ENCODE measurements at regions not wholly inside any gene's neighbourhood (a gene's known extent, or its start where the extent isn't known, plus 50 kb on each side); places are given as distances from the start of the nearest gene placed in this dataset.
"Not testable (repeated sequence)": the region's sequence is repeated elsewhere in the genome, so short reads cannot be mapped to it uniquely, and the experiment has no call there.

DNA sequence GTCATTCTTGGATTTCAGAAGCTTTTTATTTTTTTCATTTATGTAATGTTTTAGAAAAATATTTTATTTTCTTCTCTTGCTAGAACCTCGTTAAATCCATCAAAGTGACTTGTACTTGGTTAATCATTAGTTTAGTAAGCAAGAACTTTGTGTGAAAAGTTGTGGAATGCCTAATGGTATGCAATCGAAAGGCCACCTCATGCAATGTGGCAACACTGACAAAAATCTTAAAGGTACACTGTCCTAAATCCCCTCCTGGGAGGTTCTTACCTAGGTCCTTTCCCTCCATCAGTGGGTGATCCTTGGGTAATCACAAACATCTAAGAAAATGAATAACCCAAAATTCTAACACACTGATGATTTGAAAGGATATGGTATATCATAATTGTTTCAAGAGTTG lies 304.2 kb downstream of the DNAH5 start:
- DNase-seq, result no peak

DNA sequence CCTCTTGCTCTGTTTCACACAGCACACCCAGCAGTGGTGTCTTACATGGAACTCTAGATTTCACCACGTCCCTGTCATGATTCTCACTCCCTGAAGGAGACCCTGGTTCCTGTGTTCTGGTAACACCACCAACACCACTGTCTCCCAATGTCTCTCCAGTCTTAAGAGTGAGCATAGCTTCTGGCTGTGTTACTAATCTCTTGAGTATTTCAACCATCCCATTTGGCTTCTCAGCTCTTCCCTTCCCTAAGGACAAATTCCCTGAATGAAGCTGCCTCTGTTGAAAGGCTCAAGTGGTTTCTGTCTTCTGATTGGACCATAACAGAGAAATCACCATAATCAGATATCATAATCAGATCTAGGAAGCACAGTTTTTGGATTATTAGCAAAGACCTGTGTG lies 311.8 kb downstream of the DNAH5 start:
- no peak for DNase-seq

DNA sequence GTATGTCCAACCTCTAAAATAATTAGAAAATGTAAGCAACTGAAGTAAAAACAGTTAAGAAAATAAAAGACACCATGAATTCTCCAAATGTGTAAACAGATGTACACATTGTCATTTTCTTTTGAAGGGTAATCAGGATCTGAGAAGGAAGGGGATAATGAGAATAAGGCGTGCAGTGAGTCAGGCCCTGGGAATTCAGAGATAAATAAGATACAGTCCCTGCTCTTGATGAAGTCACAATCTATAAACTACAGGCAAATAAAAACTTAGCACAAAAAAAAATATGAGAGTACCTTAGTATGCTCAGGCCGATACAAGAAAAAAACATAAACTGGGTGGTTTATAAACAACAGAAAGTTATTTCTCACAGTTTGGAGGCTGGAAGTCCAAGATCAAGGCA lies 315.3 kb downstream of the DNAH5 start:
- DNase-seq, result no peak

DNA sequence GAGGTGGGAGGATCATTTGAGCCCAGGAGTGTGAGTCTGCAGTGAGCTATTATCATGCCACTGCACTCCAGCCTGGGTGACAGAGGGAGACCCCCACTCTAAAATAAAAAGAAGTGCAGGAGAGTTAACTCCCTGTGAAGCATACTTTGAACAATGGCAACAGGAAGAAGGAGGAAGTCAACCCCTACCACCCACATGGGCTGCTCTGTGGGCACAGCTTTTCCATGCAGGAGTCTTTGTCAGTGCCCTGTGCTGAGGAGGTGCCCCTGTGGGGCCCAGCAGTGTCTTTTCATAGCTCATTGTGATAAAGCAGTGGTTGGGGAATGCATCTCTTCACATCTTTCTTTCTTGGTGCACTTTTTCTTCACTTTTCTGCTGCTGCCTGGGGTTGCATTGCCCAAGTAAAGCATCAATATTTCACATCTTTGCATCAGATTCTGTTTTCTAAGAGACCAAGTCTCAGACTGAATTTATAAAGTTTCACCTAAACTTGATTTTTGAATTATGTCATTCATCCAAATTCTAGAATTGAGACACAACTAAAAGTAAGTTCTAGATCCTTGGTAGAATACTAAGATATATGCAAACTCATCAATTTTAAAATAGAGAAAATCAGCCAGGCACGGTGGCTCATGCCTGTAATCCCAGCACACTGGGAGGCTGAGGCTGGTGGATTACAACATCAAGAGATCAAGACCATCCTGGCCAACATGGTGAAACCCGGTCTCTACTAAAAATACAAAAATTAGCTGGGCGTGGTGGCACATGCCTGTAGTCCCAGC lies 316.6 kb downstream of the DNAH5 start:
- DNase-seq, result no peak

DNA sequence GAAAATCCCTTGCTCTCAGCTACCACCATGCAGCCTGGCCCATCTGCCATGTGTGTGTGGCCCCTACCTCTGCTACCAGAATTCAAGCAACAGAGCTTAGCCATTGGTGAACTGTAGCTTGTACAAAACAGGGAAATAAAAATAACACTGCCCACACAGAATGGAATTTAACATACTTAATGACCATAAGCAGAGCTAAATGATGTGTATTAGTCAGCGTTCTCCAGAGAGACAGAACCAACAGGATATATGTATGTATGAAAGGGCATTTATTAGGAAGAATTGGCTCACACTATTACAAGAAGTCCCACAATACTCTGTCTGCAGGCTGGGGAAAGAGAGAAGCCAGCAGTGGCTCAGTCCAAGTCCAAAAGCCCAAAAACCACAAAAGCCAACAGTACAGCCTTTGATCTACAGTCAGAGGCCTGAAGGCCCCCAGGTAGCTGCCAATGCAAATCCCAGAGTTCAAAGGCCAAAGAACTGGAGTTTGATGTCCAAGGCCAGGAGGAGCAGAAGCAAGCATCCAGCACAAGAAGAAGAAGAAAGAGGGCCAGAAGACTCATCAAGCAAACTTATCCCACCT lies 318.8 kb downstream of the DNAH5 start:
- DNase-seq, result no peak

DNA sequence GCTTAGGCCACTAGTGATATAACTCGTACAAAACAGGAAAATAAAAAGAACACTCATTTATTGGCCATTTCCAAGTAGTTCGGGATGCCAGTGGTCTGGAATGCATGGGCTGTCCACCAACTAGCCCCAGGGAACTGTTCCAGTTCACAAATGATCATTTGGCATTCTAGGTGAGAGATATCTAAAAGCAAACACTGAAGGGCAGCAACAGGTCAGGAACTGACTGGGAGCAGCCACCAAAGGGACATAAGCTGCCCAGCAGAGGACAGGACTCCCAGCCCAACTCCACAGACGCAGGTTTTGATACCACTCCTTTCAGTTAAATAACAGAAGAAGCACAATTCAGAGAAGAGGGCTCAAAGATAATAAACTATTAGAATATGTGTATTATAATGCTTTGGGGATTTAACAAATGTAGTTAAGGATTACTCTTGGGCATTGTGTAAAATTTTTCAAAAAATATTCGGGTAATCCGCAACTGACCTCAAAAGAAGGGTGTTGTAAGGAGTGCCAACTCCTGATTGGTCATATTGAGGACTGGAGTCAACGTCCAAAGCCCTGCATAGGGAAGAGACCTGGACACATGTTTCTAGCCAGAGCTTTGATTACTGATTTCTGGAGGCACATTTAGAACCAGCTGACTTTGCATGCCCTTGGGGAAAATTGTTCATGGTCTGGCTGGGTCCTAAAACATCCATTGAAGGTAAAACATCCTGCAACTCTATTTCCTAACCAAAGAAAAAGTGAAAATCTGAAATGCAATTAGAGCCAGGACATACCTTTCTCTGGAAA lies 320.0 kb downstream of the DNAH5 start:
- DNase-seq, result no peak

DNA sequence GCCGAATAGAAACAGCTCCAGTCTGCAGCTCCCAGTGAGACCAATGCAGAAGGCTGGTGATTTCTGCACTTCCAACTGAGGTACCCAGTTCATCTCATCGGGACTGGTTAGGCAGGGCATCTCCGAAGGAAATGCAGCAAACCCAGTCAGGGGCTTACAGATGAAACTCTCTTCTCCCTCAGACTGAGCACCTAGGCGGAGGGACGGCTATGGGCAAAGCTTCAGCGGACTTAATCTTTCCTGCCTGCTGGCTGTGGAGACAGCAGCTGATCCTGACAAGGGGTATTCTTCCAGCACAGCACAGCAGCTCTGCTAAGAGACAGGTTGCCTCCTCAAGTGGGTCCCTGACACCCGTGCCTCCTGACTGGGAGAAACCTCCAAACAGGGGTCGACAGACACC lies 330.9 kb downstream of the DNAH5 start:
- no peak for DNase-seq

DNA sequence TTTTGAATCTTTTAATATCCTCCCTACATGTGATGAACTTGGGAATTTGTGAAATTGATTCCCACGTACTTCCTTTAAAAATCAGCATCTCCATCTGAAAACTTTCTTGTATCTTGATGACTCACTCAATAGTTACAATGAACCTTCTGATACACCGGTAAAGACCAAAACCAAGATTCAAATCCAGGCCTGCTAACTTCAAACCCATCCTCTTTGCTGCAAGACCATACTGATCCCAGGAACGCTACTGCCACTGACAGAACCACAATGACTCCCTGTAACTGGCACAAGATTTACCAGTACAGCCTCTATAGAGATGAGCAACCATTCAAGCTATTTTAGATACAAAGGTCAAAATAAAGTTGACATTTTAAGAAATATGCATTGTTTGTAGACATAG lies 332.9 kb downstream of the DNAH5 start:
- DNase-seq, result no peak

DNA sequence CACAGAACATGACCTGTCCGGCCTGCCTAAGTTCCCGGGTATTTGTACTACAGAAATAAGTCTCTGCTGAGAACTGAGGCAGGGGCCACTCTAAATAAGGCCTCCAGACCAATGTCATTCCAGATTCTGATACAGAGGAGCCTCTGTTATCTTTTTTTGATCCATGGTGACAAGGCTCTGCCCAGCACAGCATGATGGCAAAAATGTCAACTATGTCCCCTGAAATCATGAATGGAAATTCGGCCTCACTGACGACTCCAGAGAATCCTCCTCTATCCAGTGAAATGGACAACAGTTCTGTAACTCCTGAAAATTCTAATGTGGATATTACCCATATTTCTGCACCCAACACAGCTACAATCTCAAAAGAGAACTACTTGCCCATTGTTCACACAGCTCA lies 335.0 kb downstream of the DNAH5 start:
- no peak for DNase-seq

DNA sequence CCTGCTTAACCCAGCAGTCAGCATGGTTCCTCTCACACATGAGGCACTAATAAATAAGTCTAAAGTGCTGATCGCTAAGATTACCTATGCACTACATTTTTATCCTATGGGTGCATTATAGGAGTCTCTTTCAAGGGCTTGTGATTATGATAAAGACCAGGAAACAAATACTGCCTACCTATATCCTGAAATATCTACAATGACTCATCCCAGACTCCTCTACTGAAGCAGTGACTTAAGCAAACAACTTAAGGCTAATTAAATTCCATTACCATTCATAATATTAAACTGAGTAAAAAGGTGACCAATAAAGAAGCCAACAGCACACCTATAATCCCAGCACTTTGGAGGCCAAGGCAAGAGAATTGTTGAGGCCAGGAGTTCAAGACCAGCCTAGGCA lies 338.4 kb downstream of the DNAH5 start:
- no peak for DNase-seq

DNA sequence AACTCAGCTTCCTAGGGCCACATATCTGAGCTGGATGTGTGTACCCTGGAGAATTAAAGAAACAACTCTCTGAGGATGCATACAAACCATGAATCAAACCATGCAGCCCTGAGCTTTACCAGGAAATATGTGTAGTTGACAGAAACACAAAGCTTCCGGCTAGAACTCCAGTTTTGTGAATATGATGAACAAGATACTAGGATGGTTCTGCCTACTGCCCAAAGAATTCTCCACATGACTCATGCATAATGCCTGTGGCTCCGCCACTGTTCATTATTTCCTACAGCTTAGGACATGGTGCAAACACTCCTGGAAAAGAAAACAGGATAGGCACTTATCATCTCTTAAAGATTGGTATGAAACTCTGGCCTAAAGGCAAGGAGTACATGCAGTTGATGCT lies 343.4 kb downstream of the DNAH5 start:
- DNase-seq, result no peak

DNA sequence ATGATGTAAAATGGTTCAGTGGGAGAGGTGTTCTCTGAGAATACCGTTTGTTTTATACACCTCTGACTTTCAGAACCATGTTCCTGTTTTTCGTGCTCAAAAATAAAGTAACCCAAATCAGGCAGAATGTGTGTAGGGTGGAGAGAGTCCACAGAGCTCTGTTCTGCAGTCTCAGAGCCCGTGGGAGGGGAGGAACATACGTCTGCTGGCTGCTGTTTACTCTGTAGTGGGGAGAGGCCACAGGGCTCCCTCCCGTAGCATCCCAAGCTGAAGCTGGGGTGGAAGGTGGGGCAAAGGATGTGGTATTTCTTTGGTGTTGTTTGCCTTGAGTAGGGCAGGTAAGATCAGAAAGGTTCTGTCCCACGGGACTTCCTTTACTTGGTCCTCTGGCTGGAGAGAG lies 348.5 kb downstream of the DNAH5 start:
- DNase-seq, result no peak

DNA sequence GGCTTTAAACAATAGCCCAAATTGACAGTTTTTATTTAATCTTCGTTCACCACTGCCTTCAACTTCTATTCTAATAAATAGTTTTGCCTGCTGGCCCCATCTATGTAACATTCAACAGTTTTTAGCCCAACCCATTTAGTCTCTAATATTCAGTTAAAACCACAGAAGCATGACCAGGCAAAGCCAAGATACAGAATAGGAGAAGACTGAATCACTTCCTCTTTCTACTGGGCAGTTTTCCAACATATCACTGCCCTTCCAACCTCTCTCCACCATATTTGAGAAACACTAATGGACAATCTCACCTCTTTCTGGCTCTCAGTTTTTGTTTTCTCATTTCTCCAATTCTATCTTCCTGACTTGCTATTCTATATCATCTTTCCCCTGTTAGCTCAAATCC lies 352.9 kb downstream of the DNAH5 start:
- no peak for DNase-seq

DNA sequence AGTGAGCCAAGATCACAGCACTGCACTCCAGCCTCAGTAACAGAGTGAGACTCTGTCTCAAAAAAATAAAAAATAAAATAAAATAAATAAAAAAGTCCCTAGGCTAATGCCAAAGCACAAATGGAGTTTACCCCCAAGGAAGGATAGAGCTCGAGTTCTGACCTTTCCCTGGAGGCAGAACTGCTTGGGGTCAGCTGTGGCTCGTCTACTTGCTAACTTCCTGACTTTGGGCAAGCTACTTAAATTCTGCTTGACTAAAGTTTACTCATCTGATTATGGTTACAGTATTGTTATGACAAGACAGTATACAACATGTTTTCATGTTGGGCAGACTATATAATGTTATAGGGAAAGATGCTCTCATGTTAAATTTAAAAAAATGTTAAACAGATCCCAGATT lies 359.2 kb downstream of the DNAH5 start:
- DNase-seq, result no peak

DNA sequence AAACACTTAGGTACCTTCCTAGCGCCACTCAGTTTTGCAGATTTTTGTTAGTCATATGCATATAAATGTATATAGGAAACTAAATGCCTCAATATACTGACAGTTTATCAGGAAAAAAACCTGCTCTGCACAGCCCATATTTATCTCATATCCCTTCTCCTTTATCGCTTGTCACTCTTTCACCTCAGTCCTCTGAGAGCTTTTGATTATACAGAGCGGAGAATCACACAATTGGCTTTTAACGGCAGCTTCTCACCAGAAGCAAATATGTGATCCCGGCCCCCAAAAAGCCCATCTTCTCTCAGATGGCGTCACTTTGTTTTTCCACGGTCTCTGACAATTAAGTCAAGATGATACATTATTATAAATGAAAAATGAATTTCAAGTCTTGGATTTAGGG lies 362.6 kb downstream of the DNAH5 start:
- no peak for DNase-seq

DNA sequence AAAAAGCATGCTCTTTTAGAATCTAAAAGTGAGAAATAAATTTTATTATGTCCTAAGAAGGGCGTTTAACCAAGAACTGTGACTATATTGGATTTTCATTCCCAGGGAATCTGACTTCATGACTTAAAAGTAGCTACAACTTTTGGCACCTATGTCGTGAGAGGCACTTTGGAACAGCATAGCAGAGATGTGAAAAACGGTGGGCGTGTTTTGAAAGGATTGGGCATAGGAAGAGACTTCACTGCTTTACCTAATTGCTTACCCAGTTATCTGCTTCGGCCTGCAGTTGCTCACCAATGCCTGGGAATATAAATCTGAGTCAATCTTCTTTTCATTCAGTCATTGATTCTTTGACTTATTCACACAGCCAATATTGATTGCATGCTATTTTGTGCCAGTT lies 363.4 kb downstream of the DNAH5 start:
- no peak for DNase-seq

DNA sequence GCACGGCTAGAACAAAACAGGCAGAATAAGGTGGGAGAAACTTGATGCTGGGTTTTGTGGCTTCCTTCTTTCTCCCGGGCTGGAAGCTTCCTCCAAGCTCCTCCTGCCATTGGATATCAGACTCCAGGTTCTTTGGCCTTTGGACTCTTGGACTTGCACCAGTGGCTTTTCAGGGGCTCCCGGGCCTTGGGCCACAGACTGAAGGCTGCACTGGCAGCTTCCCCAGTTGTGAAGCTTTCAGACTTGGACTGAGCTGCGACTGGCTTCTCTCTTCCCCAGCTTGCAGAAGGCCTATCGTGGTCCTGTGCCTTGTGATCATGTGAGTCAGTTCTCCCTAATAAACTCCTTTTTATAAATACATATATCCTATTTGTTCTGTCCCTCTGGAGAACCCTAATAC lies 364.4 kb downstream of the DNAH5 start:
- DNase-seq, result no peak

DNA sequence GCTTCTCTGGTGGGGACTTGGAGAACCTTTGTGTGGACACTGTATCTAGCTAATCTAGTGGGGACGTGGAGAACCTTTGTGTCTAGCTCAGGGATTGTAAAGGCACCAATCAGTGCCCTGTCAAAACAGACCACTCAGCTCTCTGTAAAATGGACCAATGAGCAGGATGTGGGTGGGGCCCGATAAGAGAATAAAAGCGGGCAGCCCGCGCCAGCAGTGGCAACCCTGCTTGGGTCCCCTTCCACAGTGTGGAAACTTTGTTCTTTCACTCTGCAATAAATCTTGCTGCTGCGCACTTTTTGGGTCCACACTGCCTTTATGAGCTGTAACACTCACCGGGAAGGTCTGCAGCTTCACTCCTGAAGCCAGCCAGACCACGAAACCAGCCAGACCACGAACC lies 365.4 kb downstream of the DNAH5 start:
- not testable (repeated sequence) for DNase-seq

DNA sequence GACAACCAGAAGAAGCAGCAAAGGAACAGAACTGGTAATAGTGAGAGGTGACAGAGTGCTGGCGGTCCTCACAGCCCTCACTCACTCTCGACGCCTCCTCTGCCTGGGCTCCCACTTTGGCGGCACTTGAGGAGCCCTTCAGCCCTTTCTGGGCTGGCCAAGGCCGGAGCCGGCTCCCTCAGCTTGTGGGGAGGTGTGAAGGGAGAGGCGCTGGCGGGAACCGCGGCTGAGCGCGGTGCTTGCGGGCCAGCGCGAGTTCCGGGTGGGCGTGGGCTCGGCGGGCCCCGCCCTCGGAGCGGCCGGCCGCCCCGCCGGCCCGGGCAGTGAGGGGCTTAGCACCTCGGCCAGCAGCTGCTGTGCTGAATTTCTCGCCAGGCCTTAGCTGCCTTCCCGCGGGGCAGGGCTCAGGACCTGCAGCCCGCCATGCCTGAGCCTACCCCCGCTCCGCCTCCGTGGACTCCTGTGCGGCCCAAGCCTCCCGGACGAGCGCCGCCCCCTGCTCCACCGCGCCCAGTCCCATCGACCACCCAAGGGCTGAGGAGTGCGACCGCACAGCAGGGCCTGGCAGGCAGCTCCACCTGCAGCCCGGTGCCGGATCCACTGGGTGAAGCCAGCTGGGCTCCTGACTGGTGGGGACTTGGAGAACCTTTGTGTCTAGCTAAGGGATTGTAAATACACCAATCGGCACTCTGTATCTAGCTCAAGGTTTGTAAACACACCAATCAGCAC lies 366.0 kb downstream of the DNAH5 start:
- not testable (repeated sequence) for DNase-seq

DNA sequence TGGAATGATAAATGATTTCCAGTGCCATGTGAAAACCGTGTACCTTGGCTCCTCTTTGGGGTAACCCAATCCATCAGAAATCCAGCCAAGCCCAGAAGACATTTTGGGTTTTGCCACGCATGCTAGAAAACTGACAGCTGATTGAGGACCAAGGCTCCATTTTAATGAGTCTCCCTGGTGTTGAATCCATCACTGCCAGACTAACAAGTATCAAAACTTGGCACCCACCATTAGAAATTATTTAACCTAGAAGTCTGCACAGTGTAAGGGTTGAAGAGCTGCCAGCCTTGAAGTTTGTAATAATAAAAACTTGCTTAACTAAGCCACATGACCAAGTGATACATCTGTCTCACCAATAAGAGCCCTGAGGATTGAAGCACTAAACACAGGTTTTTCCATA lies 369.9 kb downstream of the DNAH5 start:
- DNase-seq, result no peak

DNA sequence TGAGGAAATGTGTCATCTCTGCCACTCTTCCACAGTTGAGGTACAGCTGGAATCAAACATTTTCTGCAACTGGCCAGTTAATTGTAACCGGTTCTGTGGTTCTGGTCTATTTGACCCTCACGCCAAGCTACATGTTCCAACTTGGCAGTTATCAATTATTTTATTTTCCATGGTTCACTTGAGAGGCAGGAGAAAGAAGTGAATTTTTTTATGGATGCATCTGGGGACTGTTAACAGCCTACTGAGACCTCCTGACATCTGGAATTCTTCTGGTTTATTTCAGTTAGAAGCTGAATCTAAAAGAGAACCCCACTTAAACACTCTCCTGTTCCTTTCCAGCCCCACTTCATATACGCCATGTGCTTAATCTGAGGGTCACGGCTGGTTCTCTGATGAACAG lies 372.3 kb downstream of the DNAH5 start:
- DNase-seq, result no peak

DNA sequence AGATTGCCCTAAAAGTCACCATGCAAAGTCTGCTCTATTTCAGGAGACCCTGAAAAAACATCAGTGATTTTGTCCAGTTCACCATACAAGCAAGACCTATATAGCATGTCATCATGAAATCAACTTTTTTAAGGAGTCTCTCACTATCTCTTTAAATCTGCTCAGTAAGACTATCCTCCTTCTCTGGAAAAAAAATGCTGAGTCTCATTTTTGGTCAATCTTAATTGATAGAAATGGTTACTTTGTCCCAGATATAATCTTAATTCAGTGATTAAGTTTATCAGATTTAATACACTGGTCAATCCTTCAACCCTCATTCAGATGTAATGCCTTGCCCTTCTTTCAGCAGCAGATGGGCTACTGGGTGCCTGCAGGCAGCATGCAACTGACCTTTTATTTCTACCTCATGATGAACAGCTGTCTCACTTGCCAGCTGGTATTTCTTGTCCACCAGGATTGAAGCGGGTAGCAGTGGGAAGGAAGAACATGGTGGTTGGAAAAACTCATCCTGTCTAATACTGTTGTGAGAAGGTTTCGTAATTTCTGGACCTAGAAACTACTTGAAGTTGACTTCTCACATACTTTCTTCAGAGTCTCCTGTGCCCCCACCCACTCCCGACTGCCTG lies 375.3 kb downstream of the DNAH5 start:
- DNase-seq, result no peak

DNA sequence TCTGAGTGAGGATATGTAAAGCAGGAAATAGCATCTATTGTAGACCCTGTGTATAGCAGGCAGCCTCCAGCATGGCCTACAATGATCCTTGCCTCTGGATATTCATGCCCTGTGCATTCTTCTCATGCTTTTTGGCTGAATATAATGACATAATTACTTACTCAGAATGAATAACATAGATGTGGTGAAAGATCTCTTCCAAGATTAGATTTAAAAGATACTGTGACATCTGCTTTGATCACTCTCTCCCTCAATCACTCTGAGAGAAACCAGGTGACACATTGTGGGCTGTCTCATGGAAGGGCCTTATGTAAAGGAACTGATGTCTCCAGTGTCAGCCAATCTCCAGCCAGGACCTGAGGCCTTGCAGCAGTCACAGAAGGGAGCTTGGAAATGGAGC lies 376.7 kb downstream of the DNAH5 start:
- no peak for DNase-seq

All from KG1 (cell line).